HepG2 (cell line): ENCODE measurements at regions not wholly inside any gene's neighbourhood (a gene's known extent, or its start where the extent isn't known, plus 50 kb on each side); places are given as distances from the start of the nearest gene placed in this dataset.

ENCODE experiments used
- ATAC-seq: fragments of 200-7000 bp; cut with Tn5 transposase; 3 replicates; pipeline ENCODE4 v1.9.1; 2020; ENCODE audit warnings: mild to moderate bottlenecking, moderate library complexity
- BruUV-seq: library from RNA; stranded (reverse); fragments of 400-500 nt; replicated peaks from 2 replicates; lab custom pipeline; 2021; lab: Mats Ljungman, UMichigan
- CTCF ChIA-PET: fragments of 300-600 bp; formaldehyde crosslinking; extraction: SDS; loops from one replicate; lab custom pipeline; 2021; ENCODE audit warnings: low total read pairs, inconsistent platforms, low intra/inter-chr PET ratio; lab: Yijun Ruan, JAX
- POLR2A ChIA-PET: fragments of 350-600 bp; sonication (Branson Sonifier 250); formaldehyde crosslinking; loops from one replicate; lab custom pipeline; 2020; ENCODE audit warnings: antibody characterized with exemption, inconsistent platforms; lab: Yijun Ruan, JAX
- DNase-seq: peaks from one replicate; pipeline ENCODE4 v3.0.0-alpha.2; 2015; ENCODE audit warnings: low spot score
- FAIRE-seq: peaks from 3 replicates; lab custom pipeline; 2011; peaks lifted over from hg19 to GRCh38; lab: Jason Lieb, UNC
- H2AFZ ChIP-seq: one replicate; pipeline ENCODE4 v1.6.1; 2011; ENCODE audit warnings: low read length, inconsistent platforms
- H3K27ac ChIP-seq: fragments of 300-600 bp; 3 replicates; pipeline ENCODE4 v1.8.0; 2011; ENCODE audit warnings: mixed run types, mild to moderate bottlenecking, mixed read lengths, low read length, inconsistent platforms; ENCODE audit not compliant: insufficient read depth; ENCODE audit errors: extremely low read length
- H3K27me3 ChIP-seq, 2 experiments: fragments of 200-600 bp in 1 of 2; 2 replicates in 1 of 2; 3 replicates in 1 of 2; pipeline versions ENCODE4 v1.6.0 to v1.8.0; 2011; ENCODE audit warnings: low read length in 2 of 2, mild to moderate bottlenecking in 2 of 2, moderate library complexity in 2 of 2, inconsistent platforms in 1 of 2; ENCODE audit not compliant: insufficient read depth in 2 of 2, control insufficient read depth in 1 of 2
- H3K36me3 ChIP-seq, 2 experiments: fragments of 200-600 bp in 1 of 2; replicated peaks in 1 of 2; 2 replicates in 1 of 2; 3 replicates in 1 of 2; pipeline versions ENCODE4 v1.5.1 to v1.8.0; 2011; ENCODE audit warnings: low read length in 2 of 2, inconsistent platforms in 1 of 2; ENCODE audit not compliant: insufficient read depth in 2 of 2, control insufficient read depth in 1 of 2
- H3K4me1 ChIP-seq: 2 replicates; pipeline ENCODE4 v1.5.1; 2012; ENCODE audit warnings: low read length, inconsistent platforms; ENCODE audit not compliant: insufficient read depth
- H3K4me2 ChIP-seq: 2 replicates; pipeline ENCODE4 v1.6.0; 2011; ENCODE audit warnings: low read depth, low read length, inconsistent platforms
- H3K4me3 ChIP-seq, 3 experiments: fragments of 200-600 bp in 1 of 3; sonication (generic), shearing (Covaris generic) in 1 of 3; replicated peaks in 1 of 3; 2 replicates each; pipeline ENCODE4 v1.5.1; 2011 to 2016; ENCODE audit warnings: low read length in 3 of 3, inconsistent platforms in 2 of 3, low read depth in 2 of 3, mild to moderate bottlenecking in 2 of 3, control low read depth in 1 of 3, mixed read lengths in 1 of 3; ENCODE audit not compliant: insufficient read depth in 1 of 3
- H3K79me2 ChIP-seq: one replicate; pipeline ENCODE4 v1.6.1; 2011; ENCODE audit warnings: low read length, inconsistent platforms; ENCODE audit not compliant: insufficient read depth
- H3K9ac ChIP-seq: 2 replicates; pipeline ENCODE4 v1.6.0; 2011; ENCODE audit warnings: mild to moderate bottlenecking, low read depth, low read length, inconsistent platforms; ENCODE audit not compliant: insufficient read depth
- H3K9me3 ChIP-seq: 2 replicates; pipeline ENCODE4 v1.5.1; 2012; ENCODE audit warnings: mild to moderate bottlenecking, low read length
- H4K20me1 ChIP-seq: 2 replicates; pipeline ENCODE4 v1.6.0; 2011; ENCODE audit warnings: inconsistent platforms, mild to moderate bottlenecking, low read length, moderate library complexity; ENCODE audit not compliant: insufficient read depth
- ATF1 ChIP-seq: IDR thresholded peaks from 2 replicates; pipeline ENCODE4 v1.6.1; 2016; ENCODE audit warnings: mild to moderate bottlenecking, control low read depth
- ELF3 ChIP-seq: IDR thresholded peaks from 2 replicates; pipeline ENCODE4 v1.6.1; 2016; ENCODE audit warnings: missing genetic modification reagents, missing compliant biosample characterization
- KAT7 ChIP-seq: IDR thresholded peaks from 2 replicates; pipeline ENCODE4 v1.6.1; 2018; ENCODE audit warnings: borderline replicate concordance, missing compliant biosample characterization
- PHF20 ChIP-seq: sonication (generic); formaldehyde crosslinking; IDR thresholded peaks from 2 replicates; pipeline ENCODE4 v1.5.0; 2020; ENCODE audit warnings: mild to moderate bottlenecking, missing genetic modification reagents
- PRMT3 ChIP-seq: sonication (generic); formaldehyde crosslinking; IDR thresholded peaks from 2 replicates; pipeline ENCODE4 v1.8.1; 2022; ENCODE audit warnings: low read depth, mild to moderate bottlenecking, moderate library complexity, missing genetic modification reagents, borderline replicate concordance
- ZFX ChIP-seq: sonication (generic); formaldehyde crosslinking; IDR thresholded peaks from 2 replicates; pipeline ENCODE4 v1.4.0; 2020; ENCODE audit warnings: mild to moderate bottlenecking, low read depth, missing genetic modification reagents, moderate library complexity
- ZNF260 ChIP-seq: sonication (generic); formaldehyde crosslinking; IDR thresholded peaks from 2 replicates; pipeline ENCODE4 v1.4.0; 2020; ENCODE audit warnings: missing genetic modification reagents, low read depth, mild to moderate bottlenecking, borderline replicate concordance
- WGBS: methylation state at CpG from one replicate; pipeline ENCODE4 v1.1.6; 2017; ENCODE audit warnings: low lambda C conversion rate; 5-methylcytosine and 5-hydroxymethylcytosine counted together
- in situ Hi-C: cut with HindIII; loops from 2 replicates; pipeline ENCODE4 v1.10.0; 2017; ENCODE audit warnings: low pct_unique_long_range_greater_than_20kb; ENCODE audit not compliant: extremely low pct_ligation_motif_present
- intact Hi-C: fragments of 100-400 bp; cut with micrococcal nuclease; formaldehyde crosslinking; loops from one replicate; pipeline ENCODE4 v1.10.0; 2022; ENCODE audit not compliant: unreplicated experiment
- TF ChIP-seq, protein P1 (sequence below): sonication (generic); formaldehyde crosslinking; IDR thresholded peaks from 2 replicates; pipeline ENCODE4 v1.5.0; 2020; ENCODE audit warnings: mild to moderate bottlenecking, missing genetic modification reagents, moderate library complexity

DNA sequence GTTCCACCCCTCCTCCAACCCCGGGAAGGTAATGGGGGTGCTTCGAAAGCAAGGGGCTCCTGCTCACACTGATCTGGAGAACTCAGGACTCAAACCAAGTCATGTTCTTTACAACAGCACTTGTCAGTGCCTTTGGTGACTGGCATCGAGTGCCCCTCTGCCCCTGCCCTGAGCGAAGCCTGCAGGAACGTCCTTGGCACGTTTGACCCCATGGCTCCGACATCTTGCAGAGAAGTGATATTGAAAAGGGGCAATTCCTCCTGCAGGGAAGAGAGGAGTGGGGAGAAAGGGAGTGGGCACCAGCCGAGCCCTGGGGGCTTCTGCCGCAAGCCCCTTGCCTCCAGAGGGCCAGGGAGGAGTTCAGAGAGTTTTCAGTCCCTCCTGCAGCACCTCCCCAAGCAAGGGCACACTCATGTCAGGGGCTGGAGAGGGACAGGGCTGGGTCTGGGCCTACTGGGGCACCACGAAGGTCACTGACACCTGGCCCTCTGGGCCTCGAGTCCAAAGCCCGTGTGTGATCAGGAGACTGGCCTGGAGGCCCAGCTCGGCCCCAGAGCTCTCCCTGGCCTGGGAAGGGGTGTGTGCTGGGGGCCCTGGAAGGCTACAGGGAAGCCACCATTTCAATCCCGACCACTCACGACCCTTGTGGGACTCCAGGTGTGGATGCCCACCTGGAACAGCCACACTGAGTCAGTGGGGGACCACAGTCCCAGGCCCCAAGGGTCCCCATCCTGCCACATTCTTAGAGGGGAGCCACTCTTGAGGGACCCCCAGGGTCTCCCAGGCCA is 94.9 kb upstream of the NKX1-1 start (continued):
- no peak for TF ChIP-seq PHF20
- no peak for TF ChIP-seq PRMT3 (CRISPR knock-in tag)
- TF ChIP-seq ZFX: peak; percentile 20; the same call in 1 of the 2 replicates
- TF ChIP-seq KAT7 (CRISPR knock-in tag): no peak
- no peak for TF ChIP-seq ATF1 (CRISPR knock-in tag)
- TF ChIP-seq ZNF260 (CRISPR knock-in tag): no peak

DNA sequence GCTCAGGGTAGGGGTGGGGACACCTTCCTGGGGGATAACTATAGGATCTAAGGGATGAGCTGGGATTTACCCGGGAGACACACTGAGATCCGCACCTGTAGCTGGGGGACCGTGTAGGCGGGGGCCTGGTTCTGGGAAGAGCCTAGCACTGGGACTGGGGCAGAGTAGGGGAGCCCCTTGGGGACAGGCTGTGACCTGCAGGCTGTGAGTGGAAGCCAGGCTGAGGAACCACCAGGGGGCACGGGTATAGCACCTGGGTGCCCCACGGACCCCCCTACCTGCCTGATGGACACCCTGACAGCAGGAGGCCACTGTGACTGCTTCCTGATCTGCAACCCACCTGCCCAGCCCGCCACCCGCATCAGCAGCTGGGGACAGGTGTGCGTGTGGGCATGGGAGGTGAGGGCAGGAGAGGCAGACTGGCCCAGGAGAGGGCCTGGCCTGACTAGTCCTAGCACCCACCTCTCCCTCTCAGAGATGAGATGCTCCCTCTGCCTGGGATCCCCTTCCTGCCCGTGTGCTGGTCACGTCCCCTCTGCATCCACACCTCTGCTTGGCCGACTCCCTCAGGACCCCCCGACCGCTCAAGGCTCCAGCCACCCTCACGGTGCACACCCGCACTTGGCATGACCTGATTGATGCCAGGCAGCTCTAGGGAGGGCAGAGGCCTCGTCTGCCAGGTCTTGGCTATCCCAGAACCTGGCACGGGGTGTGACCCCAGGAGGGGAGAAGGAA is 94.2 kb upstream of the NKX1-1 start:
- H3K36me3 ChIP-seq: no peaks in the 10 kb centered on the region
- no peak overlapping the region for H3K4me3 ChIP-seq
- H2AFZ ChIP-seq: no peak overlapping the region
- peaks cover 3 to 18% of the 10 kb centered on the region in 2 experiments; a peak in 4 of 5 replicates for H3K27me3 ChIP-seq
- POLR2A ChIA-PET: no interaction called here
- DNase-seq (no peak), FAIRE-seq (no peak), ATAC-seq (peak; percentile 68)
- no peaks in the 10 kb centered on the region for H4K20me1 ChIP-seq
- H3K79me2 ChIP-seq: no peaks in the 10 kb centered on the region
- in situ Hi-C loops: no loop called here
- H3K27ac ChIP-seq: no peak overlapping the region
- no peak overlapping the region for H3K4me2 ChIP-seq
- peaks cover 8% of the 10 kb centered on the region; the same call in 1 of the 2 replicates for H3K4me1 ChIP-seq
- H3K9me3 ChIP-seq: no peaks in the 10 kb centered on the region
- TF ChIP-seq, protein P1, sequence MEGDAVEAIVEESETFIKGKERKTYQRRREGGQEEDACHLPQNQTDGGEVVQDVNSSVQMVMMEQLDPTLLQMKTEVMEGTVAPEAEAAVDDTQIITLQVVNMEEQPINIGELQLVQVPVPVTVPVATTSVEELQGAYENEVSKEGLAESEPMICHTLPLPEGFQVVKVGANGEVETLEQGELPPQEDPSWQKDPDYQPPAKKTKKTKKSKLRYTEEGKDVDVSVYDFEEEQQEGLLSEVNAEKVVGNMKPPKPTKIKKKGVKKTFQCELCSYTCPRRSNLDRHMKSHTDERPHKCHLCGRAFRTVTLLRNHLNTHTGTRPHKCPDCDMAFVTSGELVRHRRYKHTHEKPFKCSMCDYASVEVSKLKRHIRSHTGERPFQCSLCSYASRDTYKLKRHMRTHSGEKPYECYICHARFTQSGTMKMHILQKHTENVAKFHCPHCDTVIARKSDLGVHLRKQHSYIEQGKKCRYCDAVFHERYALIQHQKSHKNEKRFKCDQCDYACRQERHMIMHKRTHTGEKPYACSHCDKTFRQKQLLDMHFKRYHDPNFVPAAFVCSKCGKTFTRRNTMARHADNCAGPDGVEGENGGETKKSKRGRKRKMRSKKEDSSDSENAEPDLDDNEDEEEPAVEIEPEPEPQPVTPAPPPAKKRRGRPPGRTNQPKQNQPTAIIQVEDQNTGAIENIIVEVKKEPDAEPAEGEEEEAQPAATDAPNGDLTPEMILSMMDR (CRISPR knock-in tag): 0 out of 2 replicates have a peak, but pooled peaks have one; percentile 4
- no peak for TF ChIP-seq ELF3 (CRISPR knock-in tag)
- CTCF ChIA-PET: no interaction called here
- 33% methylated on average over 10 of the region's 18 CpGs for WGBS
- H3K9ac ChIP-seq: no peak overlapping the region
- no TSS peak for BruUV-seq
- intact Hi-C loops: no loop called here
